HL-60 (cell line): ENCODE measurements at regions not wholly inside any gene's neighbourhood (a gene's known extent, or its start where the extent isn't known, plus 50 kb on each side); places are given as distances from the start of the nearest gene placed in this dataset.

Experiments used
- DNase-seq, 2 experiments: peaks; one replicate each; pipeline ENCODE4 v3.0.0-alpha.2; 2010 to 2020; ENCODE audit warnings: low read depth in 1 of 2, low spot score in 1 of 2
- H3K27ac ChIP-seq: fragments of 250-450 bp; sonication (Bioruptor Pico); replicated peaks from 2 replicates; pipeline ENCODE4 v1.5.1; 2020; ENCODE audit warnings: mild to moderate bottlenecking, moderate library complexity
- H3K27me3 ChIP-seq: fragments of 250-450 bp; sonication (Bioruptor Pico); 2 replicates; pipeline ENCODE4 v1.5.1; 2021; ENCODE audit warnings: mild to moderate bottlenecking, moderate library complexity; ENCODE audit not compliant: insufficient read depth, poor library complexity, severe bottlenecking
- H3K4me3 ChIP-seq: replicated peaks from 2 replicates; pipeline ENCODE4 v1.5.1; 2011; ENCODE audit warnings: mild to moderate bottlenecking, control low read depth, low read length; ENCODE audit not compliant: insufficient read depth
- CTCF ChIP-seq: IDR thresholded peaks from one replicate; pipeline ENCODE4 v1.5.1; 2011; ENCODE audit warnings: low read length, control low read depth, inconsistent platforms; ENCODE audit not compliant: insufficient read depth
- GABPA ChIP-seq: IDR thresholded peaks from 2 replicates; pipeline ENCODE4 v1.6.1; 2012; ENCODE audit warnings: low read depth
- POLR2AphosphoS5 ChIP-seq: IDR thresholded peaks from 2 replicates; pipeline ENCODE4 v1.6.1; 2012; ENCODE audit warnings: low read depth
- REST ChIP-seq: IDR thresholded peaks from 2 replicates; pipeline ENCODE4 v1.6.1; 2012; ENCODE audit warnings: low read depth; ENCODE audit not compliant: insufficient replicate concordance
- SPI1 ChIP-seq: IDR thresholded peaks from 2 replicates; pipeline ENCODE4 v1.6.1; 2012; ENCODE audit warnings: low read depth, mild to moderate bottlenecking, borderline replicate concordance

GRCh38 chr20:4490606-4491280 is 195.5 kb upstream of the PRNP start:
- TF ChIP-seq SPI1 (no peak), REST (no peak), POLR2AphosphoS5 (no peak), GABPA (no peak), CTCF (no peak)
- H3K27ac ChIP-seq = no peak overlapping the region
- H3K27me3 ChIP-seq = peaks cover 5% of the 10 kb centered on the region
- DNase-seq = no peak
- no peak overlapping the region for H3K4me3 ChIP-seq

DNA sequence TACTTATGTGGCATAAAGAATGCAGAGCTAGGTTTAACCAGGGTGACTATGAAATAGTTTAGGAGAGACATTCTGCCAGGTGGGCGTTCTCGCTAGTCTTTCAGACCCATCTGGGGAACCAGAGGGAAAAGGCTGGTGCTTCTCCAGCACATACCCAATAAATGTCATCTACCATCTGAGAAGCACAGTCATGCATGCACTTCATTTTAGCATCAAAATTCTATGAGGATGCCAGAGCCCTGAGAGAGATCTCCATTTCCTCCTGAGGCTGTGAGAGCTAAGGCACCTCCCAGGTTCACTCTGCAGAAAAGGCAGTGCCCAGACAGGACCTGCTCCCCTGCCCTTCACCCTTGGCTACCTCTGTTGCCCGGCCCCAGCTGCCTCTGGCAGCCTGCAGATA is 196.2 kb upstream of the PRNP start:
- H3K27ac ChIP-seq = no peak overlapping the region
- H3K27me3 ChIP-seq = peaks cover 5% of the 10 kb centered on the region
- TF ChIP-seq CTCF (no peak), POLR2AphosphoS5 (no peak), GABPA (no peak), SPI1 (no peak), REST (no peak)
- DNase-seq = no peak
- no peak overlapping the region for H3K4me3 ChIP-seq

DNA sequence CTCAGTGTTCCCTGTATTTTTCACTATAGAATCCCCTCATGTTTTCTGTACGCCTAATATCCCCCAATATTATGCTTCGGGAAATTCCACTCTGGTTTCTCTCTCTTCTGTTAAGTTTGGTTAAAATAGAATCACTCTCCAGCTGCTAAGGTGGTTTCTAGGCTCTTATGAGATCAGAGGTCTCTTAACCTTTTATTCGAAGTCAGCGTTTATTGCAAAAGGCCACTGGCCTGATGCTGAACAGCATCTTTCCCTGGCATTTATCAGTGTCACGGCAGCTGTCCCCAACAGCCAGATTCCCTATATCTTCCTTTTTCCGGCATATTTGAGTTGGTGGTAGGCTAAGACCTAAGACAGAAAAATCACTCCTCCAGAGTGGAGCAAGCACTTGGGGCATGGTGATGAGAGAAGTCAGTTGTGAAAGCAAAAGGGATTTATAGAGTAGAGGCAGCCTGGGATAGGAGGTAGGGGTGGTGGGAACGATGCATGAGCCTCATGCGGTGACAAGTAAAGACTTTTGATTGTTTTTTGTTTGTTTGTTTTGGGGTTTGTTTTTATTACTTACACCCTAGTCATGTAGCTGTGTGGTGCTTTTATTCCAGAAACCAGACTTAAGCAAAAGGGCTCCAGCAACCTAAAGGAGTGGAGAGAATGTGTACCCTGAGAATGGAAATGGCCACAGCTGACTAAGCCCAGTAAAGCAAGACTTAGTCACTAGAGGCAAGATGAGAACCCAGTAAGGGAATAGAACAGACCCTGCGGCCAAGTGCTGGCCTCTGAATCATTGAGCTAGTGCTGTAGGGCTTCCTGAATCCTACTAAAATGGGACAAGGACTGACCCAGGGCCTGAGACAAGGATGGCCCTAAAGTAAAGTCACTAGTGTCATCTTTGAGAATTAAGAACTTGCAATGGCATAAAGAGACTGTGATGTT is 197.6 kb upstream of the PRNP start:
- no peak overlapping the region for H3K4me3 ChIP-seq
- TF ChIP-seq CTCF (no peak), POLR2AphosphoS5 (no peak), GABPA (no peak), REST (no peak), SPI1 (no peak)
- no peak for DNase-seq
- H3K27ac ChIP-seq = no peak overlapping the region
- peaks cover 5% of the 10 kb centered on the region for H3K27me3 ChIP-seq
